Duodenal mucosa (tissue), 2 donors: ENCODE measurements at regions not wholly inside any gene's neighbourhood (a gene's known extent, or its start where the extent isn't known, plus 50 kb on each side); places are given as distances from the start of the nearest gene placed in this dataset.
"Not testable (repeated sequence)": the region's sequence is repeated elsewhere in the genome, so short reads cannot be mapped to it uniquely, and the experiment has no call there.

Experiments
- H3K27ac ChIP-seq: one replicate; pipeline ENCODE4 v1.7.0; 2013; ENCODE audit warnings: low read depth, low read length
- H3K27me3 ChIP-seq, 2 donors: one replicate each; pipeline ENCODE4 v1.7.0; 2013; ENCODE audit warnings: low read length in 2 of 2, control low read depth in 1 of 2; ENCODE audit not compliant: insufficient read depth in 2 of 2, control insufficient read depth in 1 of 2
- H3K36me3 ChIP-seq, 2 donors: one replicate each; pipeline ENCODE4 v1.7.0; 2013; ENCODE audit warnings: low read length in 2 of 2, control low read depth in 1 of 2; ENCODE audit not compliant: insufficient read depth in 2 of 2, control insufficient read depth in 1 of 2
- H3K4me1 ChIP-seq, 2 donors: one replicate each; pipeline ENCODE4 v1.7.0; 2013; ENCODE audit warnings: low read length in 2 of 2, control low read depth in 1 of 2; ENCODE audit not compliant: insufficient read depth in 2 of 2, control insufficient read depth in 1 of 2
- H3K4me3 ChIP-seq, 2 donors: one replicate each; pipeline ENCODE4 v1.7.0; 2013; ENCODE audit warnings: low read length in 2 of 2, low read depth in 1 of 2
- H3K9ac ChIP-seq, 2 donors: one replicate each; pipeline ENCODE4 v1.7.0; 2013; ENCODE audit warnings: low read length in 2 of 2, low read depth in 1 of 2
- H3K9me3 ChIP-seq, 2 donors: one replicate each; pipeline ENCODE4 v1.7.0; 2013; ENCODE audit warnings: low read length in 2 of 2, control low read depth in 1 of 2; ENCODE audit not compliant: control insufficient read depth in 1 of 2

DNA sequence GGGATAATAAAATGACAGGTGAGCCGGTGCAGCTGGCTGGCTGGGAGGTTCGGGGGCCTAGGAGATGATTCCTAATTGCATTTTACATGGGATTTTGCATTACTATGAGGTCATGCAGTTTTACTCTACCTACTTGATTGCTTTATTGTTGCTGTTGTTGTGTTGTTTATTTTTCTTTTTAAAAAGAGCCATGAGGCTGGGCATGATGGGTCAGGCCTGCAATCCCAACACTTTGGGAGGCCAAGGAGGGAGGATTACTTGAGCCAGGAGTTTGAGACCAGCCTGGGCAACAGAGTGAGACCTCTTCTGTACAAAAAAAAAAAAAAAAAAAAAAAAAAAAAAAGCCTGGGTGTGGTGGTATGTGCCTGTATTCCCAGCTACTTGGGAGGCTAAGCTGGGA is 104.8 kb downstream of the GJA1 start:
- Histone ChIP-seq H3K9me3 (no peaks in the 10 kb centered on the region), H3K27me3 (no peaks in the 10 kb centered on the region), H3K4me3 (no peak overlapping the region), H3K27ac (no peak overlapping the region), H3K4me1 (no peaks in the 10 kb centered on the region), H3K9ac (no peak overlapping the region), H3K36me3 (no peaks in the 10 kb centered on the region)

DNA sequence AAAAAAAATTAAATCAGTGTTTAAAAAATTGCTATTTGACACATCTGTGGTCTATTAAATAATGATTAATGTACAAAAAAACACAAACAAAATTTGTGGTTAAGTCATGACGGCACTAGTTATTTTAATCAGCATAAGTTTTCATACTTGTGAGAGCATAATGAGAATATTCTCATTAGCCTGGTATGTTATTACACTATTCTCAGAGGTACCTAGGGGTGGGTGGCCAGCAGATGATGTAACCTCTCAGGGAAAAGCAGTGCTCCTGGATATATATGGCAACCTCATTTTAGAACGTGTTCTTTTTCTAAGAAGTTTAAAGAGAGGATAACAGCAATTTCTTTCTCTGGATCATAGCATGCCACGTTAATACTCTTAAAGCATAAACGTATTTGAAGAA is 109.2 kb downstream of the GJA1 start:
- H3K9me3 ChIP-seq: no peaks in the 10 kb centered on the region
- H3K9ac ChIP-seq: no peak overlapping the region
- H3K27ac ChIP-seq: no peak overlapping the region
- H3K4me3 ChIP-seq: no peak overlapping the region
- no peaks in the 10 kb centered on the region for H3K27me3 ChIP-seq
- no peaks in the 10 kb centered on the region for H3K36me3 ChIP-seq
- H3K4me1 ChIP-seq: no peaks in the 10 kb centered on the region

DNA sequence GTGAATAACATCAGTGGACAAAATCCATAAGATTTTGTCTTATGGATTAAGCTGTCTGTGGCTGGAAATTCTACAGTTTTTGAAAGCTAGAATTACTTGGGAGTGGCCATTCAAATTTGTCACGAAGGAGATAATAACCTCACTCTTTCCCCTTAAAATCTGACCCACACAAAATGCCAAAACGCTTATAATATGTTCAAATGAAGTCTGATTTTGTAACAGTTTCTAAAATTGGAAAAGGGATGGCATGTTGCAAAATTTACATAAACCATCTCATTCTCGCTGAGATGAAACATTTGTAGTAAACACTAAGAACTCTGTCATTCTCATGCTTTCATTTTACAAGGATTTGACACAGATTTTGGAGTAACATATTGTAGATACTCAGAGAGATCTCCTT is 112.7 kb downstream of the GJA1 start:
- Histone ChIP-seq H3K9me3 (no peaks in the 10 kb centered on the region), H3K36me3 (no peaks in the 10 kb centered on the region), H3K27ac (no peak overlapping the region), H3K27me3 (no peaks in the 10 kb centered on the region), H3K4me3 (no peak overlapping the region), H3K9ac (no peak overlapping the region), H3K4me1 (no peaks in the 10 kb centered on the region)

DNA sequence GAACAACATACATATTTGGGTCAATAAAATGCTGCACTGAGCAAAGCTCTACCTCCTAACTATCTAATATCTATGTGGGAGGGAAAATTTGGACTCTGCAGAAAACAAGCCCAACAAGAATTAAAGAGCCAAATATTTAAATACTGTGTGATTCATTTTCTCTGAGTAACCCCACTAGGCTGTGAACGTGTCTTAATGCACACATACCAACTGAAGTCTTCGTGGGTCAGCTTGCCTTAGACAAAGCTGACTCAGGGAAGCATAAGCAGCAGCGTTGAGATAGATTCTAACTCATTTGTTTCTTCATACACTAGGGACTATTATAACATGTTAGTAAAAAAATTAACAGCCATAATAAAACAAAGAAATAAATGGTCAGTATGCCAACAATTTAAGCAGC is 114.3 kb downstream of the GJA1 start:
- Histone ChIP-seq H3K27ac (no peak overlapping the region), H3K36me3 (no peaks in the 10 kb centered on the region), H3K4me3 (no peak overlapping the region), H3K27me3 (no peaks in the 10 kb centered on the region), H3K9me3 (no peaks in the 10 kb centered on the region), H3K4me1 (no peaks in the 10 kb centered on the region), H3K9ac (no peak overlapping the region)

DNA sequence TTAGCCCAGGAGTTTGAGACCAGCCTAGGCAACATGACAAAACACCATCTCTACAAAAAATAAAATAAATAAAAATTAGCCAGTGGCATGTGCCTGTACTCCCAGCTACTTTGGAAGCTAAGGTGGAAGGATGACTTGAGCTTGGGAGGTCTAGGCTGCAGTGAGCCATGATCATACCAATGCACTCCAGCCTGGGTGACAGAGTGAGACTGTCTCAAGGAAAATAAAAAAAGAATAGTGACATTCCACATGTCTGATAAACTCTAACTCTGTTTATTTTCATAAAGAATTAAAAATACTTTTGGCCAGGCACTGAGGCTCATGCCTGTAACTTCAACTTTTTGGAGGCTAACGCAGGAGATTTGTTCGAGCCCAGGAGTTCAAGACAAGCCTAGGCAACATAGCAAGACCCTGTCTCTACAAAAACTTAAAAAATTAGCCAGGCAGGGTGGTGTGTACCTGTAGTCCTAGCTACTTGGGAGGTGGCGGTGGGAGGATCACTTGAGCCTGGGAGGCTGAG is 115.1 kb downstream of the GJA1 start:
- H3K27me3 ChIP-seq: no peaks in the 10 kb centered on the region
- no peak overlapping the region for H3K27ac ChIP-seq
- no peaks in the 10 kb centered on the region for H3K36me3 ChIP-seq
- H3K9ac ChIP-seq: no peak overlapping the region
- no peaks in the 10 kb centered on the region for H3K4me1 ChIP-seq
- no peak overlapping the region for H3K4me3 ChIP-seq
- no peaks in the 10 kb centered on the region for H3K9me3 ChIP-seq

DNA sequence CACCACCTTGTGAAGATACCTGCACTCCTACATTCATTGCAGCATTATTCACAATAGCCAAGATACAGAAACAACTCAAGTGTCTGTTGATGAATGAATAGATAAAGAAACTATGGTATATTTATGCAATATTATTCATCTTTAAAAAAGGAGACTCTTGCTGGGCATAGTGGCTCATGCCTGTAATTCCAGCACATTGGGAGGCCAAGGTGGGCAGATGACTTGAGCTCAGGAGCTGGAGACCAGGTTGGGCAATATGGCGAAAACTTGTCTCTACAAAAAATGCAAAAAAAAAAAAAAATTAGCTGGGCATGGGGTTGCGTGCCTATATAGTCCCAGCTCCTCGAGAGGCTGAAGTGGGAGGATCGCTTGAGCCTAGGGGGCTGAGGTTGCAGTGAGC is 119.8 kb downstream of the GJA1 start:
- Histone ChIP-seq H3K4me1 (no peaks in the 10 kb centered on the region), H3K27ac (no peak overlapping the region), H3K9me3 (no peaks in the 10 kb centered on the region), H3K36me3 (no peaks in the 10 kb centered on the region), H3K27me3 (no peaks in the 10 kb centered on the region), H3K4me3 (no peak overlapping the region), H3K9ac (no peak overlapping the region)

DNA sequence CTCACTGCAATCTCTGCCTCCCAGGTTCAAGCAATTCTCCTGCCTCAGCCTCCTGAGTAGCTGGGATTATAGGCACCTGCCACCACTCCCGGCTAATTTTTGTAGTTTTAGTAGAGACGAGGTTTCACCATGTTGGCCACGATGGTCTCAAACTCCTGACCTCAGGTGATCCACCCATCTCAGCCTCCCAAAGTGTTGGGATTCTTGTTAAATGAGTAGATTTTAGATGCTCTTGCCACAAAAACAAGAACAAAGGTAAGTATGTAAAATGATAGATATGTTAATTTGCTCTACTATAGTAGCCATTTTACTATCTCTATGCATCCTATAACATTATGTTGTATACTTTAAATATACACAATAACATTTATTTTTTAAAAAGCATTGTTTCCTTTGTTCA is 120.7 kb downstream of the GJA1 start:
- not testable (repeated sequence) for H3K4me3 ChIP-seq, H3K27me3 ChIP-seq, H3K27ac ChIP-seq, H3K36me3 ChIP-seq, H3K4me1 ChIP-seq, H3K9me3 ChIP-seq, H3K9ac ChIP-seq

DNA sequence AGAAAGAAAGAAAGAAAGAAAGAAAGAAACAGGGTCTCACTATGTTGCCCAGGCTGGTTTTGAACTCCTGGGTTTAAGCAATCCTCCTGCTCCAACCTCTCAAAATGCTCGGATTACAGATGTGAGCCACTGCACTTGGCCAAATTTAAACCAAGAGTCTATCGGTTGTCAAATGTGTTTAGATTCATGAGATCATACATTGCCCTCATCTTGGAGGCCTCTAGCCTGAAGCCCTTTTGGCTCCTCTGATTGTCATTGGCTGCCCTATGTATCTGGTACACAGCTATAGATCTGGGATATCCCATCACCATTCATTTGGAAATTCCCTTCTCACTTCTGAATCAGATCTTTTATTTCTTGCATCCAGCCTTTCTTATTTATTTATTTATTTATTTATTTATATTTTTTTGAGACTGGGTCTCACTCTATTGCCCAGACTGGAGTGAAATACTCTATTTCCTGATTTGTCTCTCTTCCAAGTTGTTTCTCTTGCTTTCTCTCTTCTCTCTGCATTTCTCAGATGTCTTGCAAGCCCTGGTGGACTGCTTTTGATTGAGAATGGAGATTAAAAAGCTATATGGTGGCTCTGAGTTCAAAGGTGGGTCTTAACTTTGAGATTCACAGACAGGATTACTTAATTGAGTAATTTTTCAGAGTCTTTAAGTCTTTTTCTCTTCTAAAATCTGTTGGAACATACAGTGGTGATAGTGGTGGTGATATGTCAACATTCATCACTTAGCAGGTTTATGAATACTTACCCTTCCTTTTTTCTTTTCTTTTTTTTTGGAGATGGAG is 121.9 kb downstream of the GJA1 start:
- no peaks in the 10 kb centered on the region for H3K36me3 ChIP-seq
- no peak overlapping the region for H3K9ac ChIP-seq
- H3K4me3 ChIP-seq: no peak overlapping the region
- no peaks in the 10 kb centered on the region for H3K4me1 ChIP-seq
- no peaks in the 10 kb centered on the region for H3K27me3 ChIP-seq
- H3K27ac ChIP-seq: no peak overlapping the region
- H3K9me3 ChIP-seq: no peaks in the 10 kb centered on the region

DNA sequence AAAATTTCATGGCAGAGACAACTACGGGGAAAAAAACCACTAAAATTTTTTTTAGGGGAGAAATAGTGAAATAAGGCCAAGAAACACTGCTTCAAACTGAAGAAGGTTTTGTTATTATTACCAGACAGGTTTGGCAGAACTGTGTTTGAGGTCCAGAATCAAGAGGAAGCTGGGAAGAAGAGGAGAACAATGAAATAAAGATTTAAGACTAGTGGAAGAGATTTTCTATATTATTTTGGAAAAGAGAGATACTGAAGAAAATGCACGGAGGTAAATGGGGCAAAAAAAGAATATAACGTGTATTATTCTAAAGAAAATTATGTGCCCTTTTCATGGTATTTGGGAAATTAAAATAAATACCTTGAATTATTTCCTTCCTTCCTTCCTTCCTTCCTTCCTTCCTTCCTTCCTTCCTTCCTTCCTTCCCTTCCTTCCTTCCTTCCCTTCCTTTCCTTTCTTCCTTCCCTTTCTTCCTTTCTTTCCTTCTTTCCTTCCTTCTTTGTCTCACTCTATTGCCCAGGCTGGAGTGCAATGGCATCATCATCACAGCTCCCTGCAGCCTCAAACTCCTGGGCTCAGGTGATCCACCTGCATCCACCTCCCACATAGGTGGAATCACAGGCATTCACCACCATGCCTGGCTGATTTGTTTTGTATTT is 124.3 kb downstream of the GJA1 start:
- no peak overlapping the region for H3K9ac ChIP-seq
- no peaks in the 10 kb centered on the region for H3K36me3 ChIP-seq
- H3K4me3 ChIP-seq: no peak overlapping the region
- peaks cover 0 to 6% of the 10 kb centered on the region in 2 donors for H3K9me3 ChIP-seq
- H3K4me1 ChIP-seq: no peaks in the 10 kb centered on the region
- H3K27ac ChIP-seq: no peak overlapping the region
- no peaks in the 10 kb centered on the region for H3K27me3 ChIP-seq

DNA sequence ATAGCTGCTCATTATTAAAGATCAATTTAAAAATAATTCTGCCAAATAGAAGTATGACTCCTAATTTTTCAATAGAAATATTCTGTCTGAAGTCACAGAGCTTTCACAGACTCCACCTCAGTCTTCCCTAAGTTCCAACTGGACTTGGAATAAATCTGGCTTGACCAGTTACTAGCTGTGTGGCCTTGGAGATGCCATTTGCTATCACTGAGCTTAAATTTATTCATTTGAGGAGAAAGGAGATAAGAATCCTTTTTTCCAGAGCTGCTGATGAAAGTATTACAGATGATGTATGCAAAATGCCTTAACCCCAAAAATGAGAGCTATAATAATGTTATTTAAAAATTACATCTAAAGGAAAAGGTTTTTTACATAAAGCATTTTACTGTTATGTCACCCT is 125.0 kb downstream of the GJA1 start:
- H3K4me1 ChIP-seq: no peaks in the 10 kb centered on the region
- H3K27me3 ChIP-seq: no peaks in the 10 kb centered on the region
- no peak overlapping the region for H3K4me3 ChIP-seq
- H3K27ac ChIP-seq: no peak overlapping the region
- no peak overlapping the region for H3K9ac ChIP-seq
- H3K9me3 ChIP-seq: peaks cover 2 to 6% of the 10 kb centered on the region in 2 donors
- no peaks in the 10 kb centered on the region for H3K36me3 ChIP-seq
